ENCODE measurements at regions not wholly inside any gene's neighbourhood (a gene's known extent, or its start where the extent isn't known, plus 50 kb on each side); places are given as distances from the start of the nearest gene placed in this dataset.

- H3K4me1 ChIP-seq (ENCODE audit: insufficient read depth, low read length, poor library complexity, severe bottlenecking): no peaks in the 10 kb centered on the region
- ChIA-PET POLR2A (no interaction called here), CTCF (ENCODE audit: unreplicated experiment) (no interaction called here)
- no peak overlapping the region for H3K27ac ChIP-seq (ENCODE audit: low read depth, low read length, poor library complexity, severe bottlenecking)
- no peak overlapping the region for H2AFZ ChIP-seq (ENCODE audit: low read length)
- TF ChIP-seq CTCF (conservative IDR thresholded peaks at IDR 0.05; ENCODE audit: low read length) (no peak), EZH2phosphoT487 (IDR thresholded peaks at IDR 0.05; ENCODE audit: borderline replicate concordance, low read depth, low read length) (no peak)
- no peak for DNase-seq (ENCODE audit: low spot score)
- H3K4me3 ChIP-seq (ENCODE audit: low read depth, low read length, poor library complexity, severe bottlenecking): no peak overlapping the region
- intact Hi-C loops (cut with micrococcal nuclease; ENCODE audit: unreplicated experiment): no loop called here
- no peaks in the 10 kb centered on the region for H4K20me1 ChIP-seq (ENCODE audit: insufficient read depth, low read length)
- H3K4me2 ChIP-seq (ENCODE audit: low read length): no peak overlapping the region
- H3K79me2 ChIP-seq (ENCODE audit: insufficient read depth, low read depth, low read length): no peaks in the 10 kb centered on the region
- no peaks in the 10 kb centered on the region for H3K36me3 ChIP-seq (ENCODE audit: insufficient read depth, low read length)
- H3K9me2 ChIP-seq (ENCODE audit: insufficient read depth, low read length): no peaks in the 10 kb centered on the region
- no peaks in the 10 kb centered on the region for H3K9me3 ChIP-seq (ENCODE audit: low read length)
- no TSS peak for BruUV-seq (replicated peaks)
These were observed 654.1 kb downstream of the INHBA start for GRCh38 chr7:41048771-41049170.

DNA sequence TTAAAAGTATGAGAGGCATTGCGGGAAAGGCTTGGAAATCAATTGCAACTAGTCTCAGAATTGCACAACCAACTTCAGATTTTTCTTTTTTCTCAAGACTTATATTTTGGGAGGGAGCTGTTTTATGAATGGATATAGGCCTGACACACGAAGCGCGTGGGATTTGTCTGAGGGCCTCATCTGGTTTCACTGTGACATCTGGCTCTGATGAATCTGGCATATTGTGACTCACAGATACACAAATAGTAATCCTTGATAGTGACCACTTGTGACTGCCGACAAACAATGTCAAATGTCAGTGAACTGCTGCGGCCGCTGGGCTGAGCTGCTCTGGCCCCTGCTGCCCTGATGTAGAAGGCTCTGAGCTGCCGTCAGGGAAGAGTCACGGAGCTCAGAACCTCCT, 655.1 kb downstream of the INHBA start:
- intact Hi-C loops (cut with micrococcal nuclease; ENCODE audit: unreplicated experiment): no loop called here
- no peak overlapping the region for H3K4me3 ChIP-seq (ENCODE audit: low read depth, low read length, poor library complexity, severe bottlenecking)
- H3K4me1 ChIP-seq (ENCODE audit: insufficient read depth, low read length, poor library complexity, severe bottlenecking): no peaks in the 10 kb centered on the region
- POLR2A ChIA-PET: no interaction called here
- no peaks in the 10 kb centered on the region for H3K9me3 ChIP-seq (ENCODE audit: low read length)
- no TSS peak for BruUV-seq (replicated peaks)
- H3K9me2 ChIP-seq (ENCODE audit: insufficient read depth, low read length): no peaks in the 10 kb centered on the region
- no peak overlapping the region for H3K27ac ChIP-seq (ENCODE audit: low read depth, low read length, poor library complexity, severe bottlenecking)
- no peak for TF ChIP-seq EZH2phosphoT487 (IDR thresholded peaks at IDR 0.05; ENCODE audit: borderline replicate concordance, low read depth, low read length)
- TF ChIP-seq CTCF (conservative IDR thresholded peaks at IDR 0.05; ENCODE audit: low read length): no peak
- no peak overlapping the region for H2AFZ ChIP-seq (ENCODE audit: low read length)
- no peaks in the 10 kb centered on the region for H3K36me3 ChIP-seq (ENCODE audit: insufficient read depth, low read length)
- no peak overlapping the region for H3K4me2 ChIP-seq (ENCODE audit: low read length)
- no peak for DNase-seq (ENCODE audit: low spot score)
- H4K20me1 ChIP-seq (ENCODE audit: insufficient read depth, low read length): no peaks in the 10 kb centered on the region
- H3K79me2 ChIP-seq (ENCODE audit: insufficient read depth, low read depth, low read length): no peaks in the 10 kb centered on the region
- CTCF ChIA-PET (ENCODE audit: unreplicated experiment): no interaction called here

GRCh38 chr7:41047211-41047610, 655.7 kb downstream of the INHBA start:
- H4K20me1 ChIP-seq (ENCODE audit: insufficient read depth, low read length): no peaks in the 10 kb centered on the region
- no peak for DNase-seq (ENCODE audit: low spot score)
- H3K79me2 ChIP-seq (ENCODE audit: insufficient read depth, low read depth, low read length): no peaks in the 10 kb centered on the region
- no peak overlapping the region for H3K4me2 ChIP-seq (ENCODE audit: low read length)
- intact Hi-C loops (cut with micrococcal nuclease; ENCODE audit: unreplicated experiment): no loop called here
- no peaks in the 10 kb centered on the region for H3K9me3 ChIP-seq (ENCODE audit: low read length)
- CTCF ChIA-PET (ENCODE audit: unreplicated experiment): no interaction called here
- H3K9me2 ChIP-seq (ENCODE audit: insufficient read depth, low read length): no peaks in the 10 kb centered on the region
- no peaks in the 10 kb centered on the region for H3K36me3 ChIP-seq (ENCODE audit: insufficient read depth, low read length)
- H3K4me1 ChIP-seq (ENCODE audit: insufficient read depth, low read length, poor library complexity, severe bottlenecking): no peaks in the 10 kb centered on the region
- H3K4me3 ChIP-seq (ENCODE audit: low read depth, low read length, poor library complexity, severe bottlenecking): no peak overlapping the region
- H3K27ac ChIP-seq (ENCODE audit: low read depth, low read length, poor library complexity, severe bottlenecking): no peak overlapping the region
- no peak overlapping the region for H2AFZ ChIP-seq (ENCODE audit: low read length)
- POLR2A ChIA-PET: no interaction called here
- BruUV-seq (replicated peaks): no TSS peak
- no peak for TF ChIP-seq CTCF (conservative IDR thresholded peaks at IDR 0.05; ENCODE audit: low read length)
- TF ChIP-seq EZH2phosphoT487 (IDR thresholded peaks at IDR 0.05; ENCODE audit: borderline replicate concordance, low read depth, low read length): no peak
